HG02763 (cell line): ENCODE measurements at regions not wholly inside any gene's neighbourhood (a gene's known extent, or its start where the extent isn't known, plus 50 kb on each side); places are given as distances from the start of the nearest gene placed in this dataset.
"Not testable (repeated sequence)": the region's sequence is repeated elsewhere in the genome, so short reads cannot be mapped to it uniquely, and the experiment has no call there.

Experiments
- ATAC-seq: cut with Tn5 transposase; IDR thresholded peaks from one replicate; pipeline ENCODE4 v1.9.1; 2021; ENCODE audit warnings: mild to moderate bottlenecking, moderate library complexity; ENCODE audit not compliant: unreplicated experiment

GRCh38 chr7:81013083-81013817 is 94.4 kb upstream of the SEMA3C start:
- ATAC-seq = no peak

- ATAC-seq = no peak
Observed at GRCh38 chr7:81008901-81009300, 90.0 kb upstream of the SEMA3C start.

- ATAC-seq = no peak
Observed at GRCh38 chr7:81007051-81007450, 88.2 kb upstream of the SEMA3C start.

- ATAC-seq = no peak
Observed at GRCh38 chr7:81005254-81005653, 86.4 kb upstream of the SEMA3C start.

GRCh38 chr7:81004098-81004497 is 85.2 kb upstream of the SEMA3C start:
- no peak for ATAC-seq

GRCh38 chr7:81003326-81003725 is 84.5 kb upstream of the SEMA3C start:
- ATAC-seq = no peak

- no peak for ATAC-seq
Observed at GRCh38 chr7:81002421-81002820, 83.6 kb upstream of the SEMA3C start.

- no peak for ATAC-seq
Observed at GRCh38 chr7:80999771-81000170, 80.9 kb upstream of the SEMA3C start.

- ATAC-seq = no peak
Observed at GRCh38 chr7:80999100-80999499, 80.2 kb upstream of the SEMA3C start.

- no peak for ATAC-seq
Observed at GRCh38 chr7:80997841-80998240, 79.0 kb upstream of the SEMA3C start.

- not testable (repeated sequence) for ATAC-seq
Observed at GRCh38 chr7:80996236-80996635, 77.4 kb upstream of the SEMA3C start.

GRCh38 chr7:80991654-80992053 is 72.8 kb upstream of the SEMA3C start:
- no peak for ATAC-seq

GRCh38 chr7:80984619-80985018 is 65.8 kb upstream of the SEMA3C start:
- no peak for ATAC-seq

- no peak for ATAC-seq
Observed at GRCh38 chr7:80981405-80981804, 62.6 kb upstream of the SEMA3C start.

GRCh38 chr7:80977751-80978150 is 58.9 kb upstream of the SEMA3C start:
- ATAC-seq = no peak

- no peak for ATAC-seq
Observed at GRCh38 chr7:80974396-80975358, 55.8 kb upstream of the SEMA3C start.

- no peak for ATAC-seq
Observed at GRCh38 chr7:80971225-80971624, 52.4 kb upstream of the SEMA3C start.
